Panc1 (cell line): ENCODE measurements at regions not wholly inside any gene's neighbourhood (a gene's known extent, or its start where the extent isn't known, plus 50 kb on each side); places are given as distances from the start of the nearest gene placed in this dataset.
"Not testable (repeated sequence)": the region's sequence is repeated elsewhere in the genome, so short reads cannot be mapped to it uniquely, and the experiment has no call there.

Experiments used
- ATAC-seq: fragments of 200-7000 bp; cut with Tn5 transposase; 2 replicates; pipeline ENCODE4 v1.9.1; 2020; ENCODE audit warnings: mild to moderate bottlenecking, moderate library complexity
- BruUV-seq: library from RNA; stranded (reverse); fragments of 400-500 nt; replicated peaks from 2 replicates; lab custom pipeline; 2021; lab: Mats Ljungman, UMichigan
- CTCF ChIA-PET: fragments of 300-600 bp; sonication (Branson Sonifier 250); formaldehyde crosslinking; loops from one replicate; lab custom pipeline; 2022; ENCODE audit warnings: antibody characterized with exemption; lab: Charles Lee
- POLR2A ChIA-PET: fragments of 300-600 bp; sonication (Branson Sonifier 250); formaldehyde crosslinking; loops from one replicate; lab custom pipeline; 2022; ENCODE audit warnings: antibody characterized with exemption; lab: Charles Lee
- DNase-seq: peaks from one replicate; pipeline ENCODE4 v3.0.0-alpha.2; 2010; ENCODE audit warnings: low read depth, low spot score
- H3K27ac ChIP-seq: 2 replicates; pipeline ENCODE4 v1.5.1; 2011; ENCODE audit warnings: mild to moderate bottlenecking, low read length, inconsistent platforms
- H3K27me3 ChIP-seq: fragments of 200-500 bp; sonication (Bioruptor generic); 2 replicates; pipeline ENCODE4 v1.6.0; 2014; ENCODE audit warnings: low read length, inconsistent platforms; ENCODE audit not compliant: control insufficient read depth, insufficient read depth
- H3K36me3 ChIP-seq: fragments of 200-500 bp; sonication (Bioruptor generic); 2 replicates; pipeline ENCODE4 v1.5.1; 2014; ENCODE audit warnings: inconsistent platforms, mild to moderate bottlenecking, low read length, moderate library complexity; ENCODE audit not compliant: control insufficient read depth, insufficient read depth
- H3K4me1 ChIP-seq: 2 replicates; pipeline ENCODE4 v1.5.1; 2011; ENCODE audit warnings: inconsistent platforms, mild to moderate bottlenecking, low read length, moderate library complexity; ENCODE audit not compliant: control insufficient read depth, insufficient read depth
- H3K4me3 ChIP-seq, 2 experiments: 2 replicates each; pipeline ENCODE4 v1.5.1; 2011 to 2012; ENCODE audit warnings: low read depth in 2 of 2, low read length in 2 of 2, mild to moderate bottlenecking in 2 of 2, inconsistent platforms in 1 of 2, moderate library complexity in 1 of 2
- H3K9me3 ChIP-seq: fragments of 200-500 bp; sonication (Bioruptor generic); 2 replicates; pipeline ENCODE4 v1.5.1; 2014; ENCODE audit warnings: low read depth, mild to moderate bottlenecking, inconsistent platforms, low read length, moderate library complexity; ENCODE audit not compliant: control insufficient read depth, insufficient read depth
- POLR2AphosphoS5 ChIP-seq: IDR thresholded peaks from 2 replicates; pipeline ENCODE4 v1.6.1; 2012; ENCODE audit warnings: mild to moderate bottlenecking, low read depth, low read length, moderate library complexity
- REST ChIP-seq, 2 experiments: IDR thresholded peaks; 2 replicates each; pipeline ENCODE4 v1.6.1; 2011 to 2012; ENCODE audit warnings: low read depth in 2 of 2, control low read depth in 1 of 2, low read length in 1 of 2, mild to moderate bottlenecking in 1 of 2, moderate library complexity in 1 of 2; ENCODE audit not compliant: insufficient read depth in 1 of 2
- SIN3A ChIP-seq: IDR thresholded peaks from 2 replicates; pipeline ENCODE4 v1.6.1; 2012; ENCODE audit warnings: low read depth, mild to moderate bottlenecking, low read length, moderate library complexity, borderline replicate concordance; ENCODE audit not compliant: insufficient read depth
- TCF7L2 ChIP-seq: IDR thresholded peaks from 2 replicates; pipeline ENCODE4 v1.6.1; 2011; ENCODE audit warnings: mild to moderate bottlenecking, low read depth, low read length, inconsistent platforms
- in situ Hi-C: cut with HindIII; loops from 2 replicates; pipeline ENCODE4 v1.10.0; 2016; ENCODE audit warnings: low sequenced_read_pairs, low pct_unique_long_range_greater_than_20kb
- intact Hi-C: fragments of 100-400 bp; cut with micrococcal nuclease; formaldehyde crosslinking; loops from one replicate; pipeline ENCODE4 v1.10.0; 2022; ENCODE audit not compliant: unreplicated experiment
- TF ChIP-seq, protein P1 (sequence below): fragments of 450-650 bp; IDR thresholded peaks from 2 replicates; pipeline ENCODE4 v1.5.1; 2017; ENCODE audit warnings: mild to moderate bottlenecking

DNA sequence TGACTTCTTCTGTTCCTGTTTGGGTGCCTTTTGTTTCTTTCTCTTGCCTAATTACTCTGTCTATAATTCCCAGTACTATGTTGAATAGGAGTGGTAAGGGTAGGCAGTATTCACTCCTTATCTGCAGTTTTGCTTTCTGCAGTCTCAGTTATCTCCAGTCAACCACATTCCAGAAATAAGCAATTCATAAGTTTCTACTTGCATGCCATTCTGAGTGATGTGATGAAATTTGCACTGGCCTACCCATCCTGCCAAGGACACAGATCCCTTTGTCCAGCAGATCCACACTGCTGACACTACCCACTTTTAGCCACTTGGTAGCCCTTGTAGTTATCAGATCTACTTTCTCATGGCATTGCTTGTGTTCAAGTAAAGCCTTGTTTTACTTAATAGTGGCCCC lies 971.6 kb upstream of the INTU start:
- no peak overlapping the region for H3K4me3 ChIP-seq
- in situ Hi-C loops (no loop called here), intact Hi-C loops (no loop called here)
- H3K36me3 ChIP-seq, result no peaks in the 10 kb centered on the region
- TF ChIP-seq SIN3A (no peak), TCF7L2 (no peak), REST (IDR thresholded peaks at IDR 0.05; ENCODE audit: insufficient read depth in 1 of 2, low read depth in 2 of 2, low read length in 1 of 2) (no peak), POLR2AphosphoS5 (no peak)
- TF ChIP-seq, protein P1, sequence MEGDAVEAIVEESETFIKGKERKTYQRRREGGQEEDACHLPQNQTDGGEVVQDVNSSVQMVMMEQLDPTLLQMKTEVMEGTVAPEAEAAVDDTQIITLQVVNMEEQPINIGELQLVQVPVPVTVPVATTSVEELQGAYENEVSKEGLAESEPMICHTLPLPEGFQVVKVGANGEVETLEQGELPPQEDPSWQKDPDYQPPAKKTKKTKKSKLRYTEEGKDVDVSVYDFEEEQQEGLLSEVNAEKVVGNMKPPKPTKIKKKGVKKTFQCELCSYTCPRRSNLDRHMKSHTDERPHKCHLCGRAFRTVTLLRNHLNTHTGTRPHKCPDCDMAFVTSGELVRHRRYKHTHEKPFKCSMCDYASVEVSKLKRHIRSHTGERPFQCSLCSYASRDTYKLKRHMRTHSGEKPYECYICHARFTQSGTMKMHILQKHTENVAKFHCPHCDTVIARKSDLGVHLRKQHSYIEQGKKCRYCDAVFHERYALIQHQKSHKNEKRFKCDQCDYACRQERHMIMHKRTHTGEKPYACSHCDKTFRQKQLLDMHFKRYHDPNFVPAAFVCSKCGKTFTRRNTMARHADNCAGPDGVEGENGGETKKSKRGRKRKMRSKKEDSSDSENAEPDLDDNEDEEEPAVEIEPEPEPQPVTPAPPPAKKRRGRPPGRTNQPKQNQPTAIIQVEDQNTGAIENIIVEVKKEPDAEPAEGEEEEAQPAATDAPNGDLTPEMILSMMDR, result no peak
- no peaks in the 10 kb centered on the region for H3K27me3 ChIP-seq
- no peak overlapping the region for H3K27ac ChIP-seq
- ChIA-PET CTCF (no interaction called here), POLR2A (no interaction called here)
- H3K4me1 ChIP-seq, result no peaks in the 10 kb centered on the region
- no TSS peak for BruUV-seq
- DNase-seq (no peak), ATAC-seq (no peak)
- H3K9me3 ChIP-seq, result no peaks in the 10 kb centered on the region

- in situ Hi-C loops, result no loop called here
- TF ChIP-seq, protein P1, result no peak
- TF ChIP-seq REST (IDR thresholded peaks at IDR 0.05; ENCODE audit: insufficient read depth in 1 of 2, low read depth in 2 of 2, low read length in 1 of 2) (no peak), SIN3A (no peak), POLR2AphosphoS5 (no peak), TCF7L2 (no peak)
- Histone ChIP-seq H3K27me3 (no peaks in the 10 kb centered on the region), H3K9me3 (no peaks in the 10 kb centered on the region), H3K36me3 (no peaks in the 10 kb centered on the region), H3K27ac (no peak overlapping the region), H3K4me1 (no peaks in the 10 kb centered on the region), H3K4me3 (no peak overlapping the region)
- CTCF ChIA-PET, result no interaction called here
- ATAC-seq, result no peak
- intact Hi-C loops, result no loop called here
- no TSS peak for BruUV-seq
- no peak for DNase-seq
- POLR2A ChIA-PET, result no interaction called here
Observed at GRCh38 chr4:126664839-126665238, 967.9 kb upstream of the INTU start.

- ATAC-seq, intact Hi-C loops, H3K27me3 ChIP-seq, H3K27ac ChIP-seq, BruUV-seq, POLR2A ChIA-PET, DNase-seq, H3K36me3 ChIP-seq, CTCF ChIA-PET, H3K4me3 ChIP-seq, H3K9me3 ChIP-seq, in situ Hi-C loops, H3K4me1 ChIP-seq: not testable (repeated sequence)
Observed at GRCh38 chr4:126670038-126670437, 962.7 kb upstream of the INTU start.
